Ovary (tissue), 3 donors: ENCODE measurements at regions not wholly inside any gene's neighbourhood (a gene's known extent, or its start where the extent isn't known, plus 50 kb on each side); places are given as distances from the start of the nearest gene placed in this dataset.

ENCODE experiments used
- CTCF ChIP-seq, 3 donors: fragments of 450-650 bp in 2 of 3; fragments of 200-600 bp in 1 of 3; IDR thresholded peaks; one replicate each; pipeline versions ENCODE4 v1.5.1 to v1.8.0; 2016 to 2022; ENCODE audit warnings: antibody characterized with exemption in 3 of 3, mild to moderate bottlenecking in 1 of 3
- EP300 ChIP-seq: sonication (generic); formaldehyde crosslinking; IDR thresholded peaks from one replicate; pipeline ENCODE4 v1.6.1; 2017; ENCODE audit warnings: antibody characterized with exemption
- donor health status: DM: no; HTN: no; CAD: no.

GRCh38 chr6:105997482-105997881 is 88.7 kb upstream of the PRDM1 start:
- TF ChIP-seq CTCF (IDR thresholded peaks at IDR 0.05) (no peak), EP300 (no peak)
